Body of pancreas (tissue), 4 donors: ENCODE measurements at regions not wholly inside any gene's neighbourhood (a gene's known extent, or its start where the extent isn't known, plus 50 kb on each side); places are given as distances from the start of the nearest gene placed in this dataset.

Source experiments
- ATAC-seq: fragments of 150-250 bp; one replicate; pipeline ENCODE4 v1.9.1; 2016
- DNase-seq, 4 donors: peaks; one replicate each; pipeline ENCODE4 v3.0.0-alpha.2; 2019
- H3K27ac ChIP-seq, 4 donors: fragments of 200-600 bp; sonication (generic); 1 replicate in 3 of 4; 2 replicates in 1 of 4; pipeline versions ENCODE4 v1.5.1 to v1.6.1; 2016 to 2019; ENCODE audit warnings: mild to moderate bottlenecking in 1 of 4, mixed read lengths in 1 of 4, moderate library complexity in 1 of 4
- H3K27me3 ChIP-seq, 2 donors: fragments of 200-600 bp; sonication (generic); one replicate each; pipeline ENCODE4 v1.6.0; 2016; ENCODE audit warnings: mild to moderate bottlenecking in 1 of 2
- H3K36me3 ChIP-seq, 2 donors: fragments of 200-600 bp; sonication (generic); replicated peaks in 1 of 2; 2 replicates each; pipeline ENCODE4 v1.5.1; 2016; ENCODE audit warnings: low read depth in 2 of 2; ENCODE audit not compliant: insufficient read depth in 1 of 2
- H3K4me1 ChIP-seq: fragments of 200-600 bp; sonication (generic); one replicate; pipeline ENCODE4 v1.6.0; 2016
- H3K4me3 ChIP-seq, 2 donors: fragments of 200-600 bp; sonication (generic); 1 replicate in 1 of 2; 2 replicates in 1 of 2; pipeline ENCODE4 v1.5.1; 2016 to 2019
- H3K9me3 ChIP-seq, 3 donors: fragments of 200-600 bp; sonication (generic); 1 replicate in 2 of 3; 2 replicates in 1 of 3; pipeline ENCODE4 v1.5.1; 2016
- POLR2A ChIP-seq, 3 donors: fragments of 450-650 bp; IDR thresholded peaks; one replicate each; pipeline ENCODE4 v1.6.1; 2016; ENCODE audit warnings: antibody characterized with exemption in 3 of 3, mild to moderate bottlenecking in 2 of 3
- WGBS, 2 donors: methylation state at CpG; one replicate each; pipeline ENCODE4 v1.1.5; 2017; 5-methylcytosine and 5-hydroxymethylcytosine counted together
- intact Hi-C: fragments of 100-400 bp; cut with DNase I; formaldehyde crosslinking; loops from one replicate; pipeline ENCODE4 v1.15.1; 2023
- TF ChIP-seq, protein P1 (sequence below), 7 experiments: fragments of 450-650 bp in 4 of 7; fragments of 200-600 bp in 3 of 7; sonication (generic) in 3 of 7; IDR thresholded peaks; one replicate each; pipeline ENCODE4 v1.5.1; 2016 to 2019; ENCODE audit warnings: antibody characterized with exemption in 7 of 7

DNA sequence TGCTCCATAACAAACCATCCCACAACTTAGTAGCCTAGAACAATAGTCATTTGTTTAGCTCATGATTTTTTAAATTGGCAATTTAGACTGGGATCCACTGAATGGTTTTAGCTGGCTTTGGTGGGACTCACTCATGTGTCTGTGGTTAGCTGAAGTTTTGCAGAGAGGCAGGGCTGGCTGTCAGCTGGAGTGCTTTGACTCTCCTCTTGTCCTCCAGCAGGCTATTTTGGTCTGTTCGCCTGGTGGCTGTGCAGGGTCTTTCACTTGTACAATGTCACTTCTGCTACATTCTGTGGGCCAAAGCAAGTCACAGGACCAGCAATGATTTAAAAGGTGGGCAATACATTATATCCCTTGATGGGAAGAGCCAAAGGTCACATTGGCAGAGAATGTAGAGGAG, 1146.5 kb downstream of the ROBO2 start:
- WGBS, 2 donors, result 67 to 70% methylated on average over 1 of the region's 1 CpG
- no peaks in the 10 kb centered on the region for H3K27me3 ChIP-seq
- no peak overlapping the region for H3K27ac ChIP-seq

DNA sequence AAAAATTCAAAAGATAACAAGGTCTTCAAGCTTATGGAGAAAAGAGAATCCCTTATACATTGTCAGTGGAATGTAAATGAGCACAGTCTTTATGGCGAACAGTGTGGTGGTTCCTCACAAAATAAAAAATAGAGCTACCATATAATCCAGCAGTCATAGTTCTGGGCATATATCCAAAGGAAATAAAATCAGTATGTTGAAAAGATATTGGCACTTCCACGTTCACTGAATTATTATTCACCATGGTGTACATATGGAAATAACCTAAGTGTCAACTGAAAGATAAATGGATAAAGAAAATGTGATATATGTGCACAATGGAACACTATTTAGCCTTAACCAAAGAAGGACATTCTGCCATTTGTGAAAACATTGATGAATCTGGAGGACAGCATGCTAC, 1161.2 kb downstream of the ROBO2 start:
- Histone ChIP-seq H3K27me3 (no peaks in the 10 kb centered on the region), H3K9me3 (no peaks in the 10 kb centered on the region), H3K4me1 (no peaks in the 10 kb centered on the region), H3K36me3 (no peaks in the 10 kb centered on the region), H3K27ac (no peak overlapping the region), H3K4me3 (no peak overlapping the region)
- TF ChIP-seq, protein P1, sequence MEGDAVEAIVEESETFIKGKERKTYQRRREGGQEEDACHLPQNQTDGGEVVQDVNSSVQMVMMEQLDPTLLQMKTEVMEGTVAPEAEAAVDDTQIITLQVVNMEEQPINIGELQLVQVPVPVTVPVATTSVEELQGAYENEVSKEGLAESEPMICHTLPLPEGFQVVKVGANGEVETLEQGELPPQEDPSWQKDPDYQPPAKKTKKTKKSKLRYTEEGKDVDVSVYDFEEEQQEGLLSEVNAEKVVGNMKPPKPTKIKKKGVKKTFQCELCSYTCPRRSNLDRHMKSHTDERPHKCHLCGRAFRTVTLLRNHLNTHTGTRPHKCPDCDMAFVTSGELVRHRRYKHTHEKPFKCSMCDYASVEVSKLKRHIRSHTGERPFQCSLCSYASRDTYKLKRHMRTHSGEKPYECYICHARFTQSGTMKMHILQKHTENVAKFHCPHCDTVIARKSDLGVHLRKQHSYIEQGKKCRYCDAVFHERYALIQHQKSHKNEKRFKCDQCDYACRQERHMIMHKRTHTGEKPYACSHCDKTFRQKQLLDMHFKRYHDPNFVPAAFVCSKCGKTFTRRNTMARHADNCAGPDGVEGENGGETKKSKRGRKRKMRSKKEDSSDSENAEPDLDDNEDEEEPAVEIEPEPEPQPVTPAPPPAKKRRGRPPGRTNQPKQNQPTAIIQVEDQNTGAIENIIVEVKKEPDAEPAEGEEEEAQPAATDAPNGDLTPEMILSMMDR (IDR thresholded peaks at IDR 0.05), result no peak
- TF ChIP-seq POLR2A (IDR thresholded peaks at IDR 0.05), result no peak
- DNase-seq (no peak), ATAC-seq (no peak)
- 41 to 51% methylated on average over 2 of the region's 2 CpGs for WGBS, 2 donors
- intact Hi-C loops, result no loop called here

More for the DNA sequence above, 1146.5 kb downstream of the ROBO2 start:
- no peaks in the 10 kb centered on the region for H3K36me3 ChIP-seq
- ATAC-seq (no peak), DNase-seq (no peak)
- no peak overlapping the region for H3K4me3 ChIP-seq
- no peaks in the 10 kb centered on the region for H3K4me1 ChIP-seq
- intact Hi-C loops, result no loop called here
- TF ChIP-seq POLR2A (IDR thresholded peaks at IDR 0.05), result no peak
- TF ChIP-seq, protein P1 (IDR thresholded peaks at IDR 0.05), result no peak
- no peaks in the 10 kb centered on the region for H3K9me3 ChIP-seq

DNA sequence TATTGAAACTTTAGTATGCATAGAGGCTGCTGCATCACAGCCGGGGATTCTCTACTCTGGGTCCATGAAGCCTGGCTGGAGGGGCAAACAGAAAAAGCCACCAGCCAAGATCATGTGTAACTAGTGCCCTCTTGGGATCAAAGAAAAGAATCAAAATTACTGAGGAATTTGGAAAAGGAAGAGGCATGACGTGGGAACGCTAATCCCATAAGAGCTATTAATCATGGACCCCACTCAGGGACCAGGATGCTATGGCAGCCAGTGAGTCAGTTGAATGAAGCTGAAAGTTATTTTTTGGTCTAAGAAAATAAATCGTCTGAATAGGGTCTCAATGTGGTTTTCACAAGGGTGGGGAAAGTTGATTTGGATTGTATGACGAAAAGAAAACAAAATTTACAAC, 1165.1 kb downstream of the ROBO2 start:
- H3K4me3 ChIP-seq, result no peak overlapping the region
- no peak for DNase-seq
- H3K27ac ChIP-seq, result no peak overlapping the region
- 21 to 28% methylated on average over 5 of the region's 5 CpGs for WGBS, 2 donors
- H3K4me1 ChIP-seq, result no peaks in the 10 kb centered on the region
- intact Hi-C loops, result no loop called here
- TF ChIP-seq, protein P1 (IDR thresholded peaks at IDR 0.05), result no peak
- no peak for TF ChIP-seq POLR2A (IDR thresholded peaks at IDR 0.05)
- H3K9me3 ChIP-seq, result no peaks in the 10 kb centered on the region
- ATAC-seq, result no peak
- no peaks in the 10 kb centered on the region for H3K27me3 ChIP-seq
- H3K36me3 ChIP-seq, result no peaks in the 10 kb centered on the region

DNA sequence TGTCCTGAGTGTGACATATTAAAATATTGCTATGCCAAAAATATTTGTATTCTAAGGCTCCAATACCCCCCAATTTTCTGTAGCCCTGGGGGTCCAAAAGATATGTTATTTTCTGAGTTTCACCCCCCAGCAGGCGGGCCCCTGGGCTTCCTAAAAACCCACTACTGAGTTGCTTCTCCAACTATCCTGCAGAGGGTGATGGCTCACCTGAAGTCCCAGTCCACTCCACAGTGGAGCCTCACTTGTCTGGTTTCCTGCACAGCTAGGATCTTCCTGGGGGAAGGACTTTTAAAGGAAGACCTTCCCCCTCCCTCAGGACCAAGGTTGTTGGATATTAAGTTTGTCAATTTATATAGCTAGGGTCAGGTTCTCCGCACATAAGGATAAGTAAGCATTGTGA, 1181.4 kb downstream of the ROBO2 start:
- TF ChIP-seq POLR2A (IDR thresholded peaks at IDR 0.05), result no peak
- TF ChIP-seq, protein P1 (IDR thresholded peaks at IDR 0.05), result no peak
- Histone ChIP-seq H3K36me3 (no peaks in the 10 kb centered on the region), H3K27me3 (no peaks in the 10 kb centered on the region), H3K4me1 (no peaks in the 10 kb centered on the region), H3K27ac (no peak overlapping the region), H3K4me3 (no peak overlapping the region), H3K9me3 (no peaks in the 10 kb centered on the region)
- DNase-seq, result no peak
- WGBS, 2 donors, result 56 to 61% methylated on average over 2 of the region's 2 CpGs
- intact Hi-C loops, result no loop called here
- ATAC-seq, result no peak

DNA sequence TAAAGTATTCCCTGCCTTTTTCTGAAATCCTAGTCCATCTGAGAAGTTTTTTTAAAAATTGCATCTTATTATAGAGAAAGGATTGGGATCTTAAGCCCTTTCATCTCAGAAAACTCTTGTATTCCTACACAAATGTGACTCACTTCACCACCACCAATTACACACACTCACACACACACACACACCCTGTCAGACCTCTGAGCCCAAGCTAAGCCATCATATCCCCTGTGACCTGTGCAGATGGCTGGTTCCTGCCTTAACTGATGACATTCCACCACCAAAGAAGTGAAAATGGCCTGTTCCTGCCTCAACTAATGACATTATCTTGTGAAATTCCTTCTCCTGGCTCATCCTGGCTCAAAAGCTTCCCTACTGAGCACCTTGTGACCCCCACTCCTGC, 1181.9 kb downstream of the ROBO2 start:
- H3K36me3 ChIP-seq, result no peaks in the 10 kb centered on the region
- intact Hi-C loops, result no loop called here
- no peaks in the 10 kb centered on the region for H3K27me3 ChIP-seq
- ATAC-seq (no peak), DNase-seq (no peak)
- H3K9me3 ChIP-seq, result no peaks in the 10 kb centered on the region
- no peak for TF ChIP-seq POLR2A (IDR thresholded peaks at IDR 0.05)
- TF ChIP-seq, protein P1 (IDR thresholded peaks at IDR 0.05), result no peak
- H3K4me1 ChIP-seq, result no peaks in the 10 kb centered on the region
- H3K4me3 ChIP-seq, result no peak overlapping the region
- H3K27ac ChIP-seq, result no peak overlapping the region
